ENCODE measurements at regions not wholly inside any gene's neighbourhood (a gene's known extent, or its start where the extent isn't known, plus 50 kb on each side); places are given as distances from the start of the nearest gene placed in this dataset.

GRCh38 chr1:186512698-186513457 lies 52.0 kb upstream of the PDC start:
- Histone ChIP-seq H3K27me3 (ENCODE audit: control insufficient read depth, insufficient read depth, low read length) (no peaks in the 10 kb centered on the region), H4K20me1 (ENCODE audit: control insufficient read depth, extremely low read depth, insufficient read depth, low read length) (no peaks in the 10 kb centered on the region), H3K9ac (ENCODE audit: insufficient read depth, low read length) (no peak overlapping the region), H3K4me2 (ENCODE audit: extremely low read depth, insufficient read depth, low read length) (no peak overlapping the region), H3K79me2 (ENCODE audit: control insufficient read depth, insufficient read depth, low read length) (no peaks in the 10 kb centered on the region), H3K9me3 (ENCODE audit: control insufficient read depth, insufficient read depth, low read depth, low read length) (no peaks in the 10 kb centered on the region), H2AFZ (ENCODE audit: low read length) (no peak overlapping the region), H3K4me3 (replicated peaks in 1 of 4; ENCODE audit: control extremely low read depth in 1 of 4, insufficient read depth in 1 of 4, low read depth in 3 of 4, low read length in 4 of 4) (no peak overlapping the region), H3K27ac (ENCODE audit: insufficient read depth, low read length) (no peak overlapping the region), H3K36me3 (ENCODE audit: control insufficient read depth, insufficient read depth, low read length) (no peaks in the 10 kb centered on the region), H3K4me1 (ENCODE audit: control insufficient read depth, extremely low read depth, insufficient read depth, low read length) (no peaks in the 10 kb centered on the region)
- no peak for DNase-seq (ENCODE audit: low read depth in 2 of 2)
- TF ChIP-seq EZH2 (IDR thresholded peaks at IDR 0.05; ENCODE audit: low read length, missing control alignments) (no peak), CTCF (conservative IDR thresholded peaks at IDR 0.05 in 1 of 2, IDR thresholded peaks at IDR 0.05 in 1 of 2; ENCODE audit: low read depth in 1 of 2, low read length in 2 of 2) (no peak)

GRCh38 chr1:186511761-186512637 lies 51.1 kb upstream of the PDC start:
- no peaks in the 10 kb centered on the region for H3K9me3 ChIP-seq (ENCODE audit: control insufficient read depth, insufficient read depth, low read depth, low read length)
- H4K20me1 ChIP-seq (ENCODE audit: control insufficient read depth, extremely low read depth, insufficient read depth, low read length): no peaks in the 10 kb centered on the region
- H3K27me3 ChIP-seq (ENCODE audit: control insufficient read depth, insufficient read depth, low read length): no peaks in the 10 kb centered on the region
- no peak for DNase-seq (ENCODE audit: low read depth in 2 of 2)
- TF ChIP-seq CTCF (conservative IDR thresholded peaks at IDR 0.05 in 1 of 2, IDR thresholded peaks at IDR 0.05 in 1 of 2; ENCODE audit: low read depth in 1 of 2, low read length in 2 of 2): no peak
- TF ChIP-seq EZH2 (IDR thresholded peaks at IDR 0.05; ENCODE audit: low read length, missing control alignments): no peak
- H3K36me3 ChIP-seq (ENCODE audit: control insufficient read depth, insufficient read depth, low read length): no peaks in the 10 kb centered on the region
- H3K79me2 ChIP-seq (ENCODE audit: control insufficient read depth, insufficient read depth, low read length): no peaks in the 10 kb centered on the region
- H3K4me3 ChIP-seq (replicated peaks in 1 of 4; ENCODE audit: control extremely low read depth in 1 of 4, insufficient read depth in 1 of 4, low read depth in 3 of 4, low read length in 4 of 4): no peak overlapping the region
- H3K4me2 ChIP-seq (ENCODE audit: extremely low read depth, insufficient read depth, low read length): no peak overlapping the region
- no peak overlapping the region for H3K27ac ChIP-seq (ENCODE audit: insufficient read depth, low read length)
- H3K9ac ChIP-seq (ENCODE audit: insufficient read depth, low read length): no peak overlapping the region
- peak overlapping the region; percentile 17 for H2AFZ ChIP-seq (ENCODE audit: low read length)
- no peaks in the 10 kb centered on the region for H3K4me1 ChIP-seq (ENCODE audit: control insufficient read depth, extremely low read depth, insufficient read depth, low read length)

Data from fibroblast of lung (primary cell).